H9 (cell line): ENCODE measurements at regions not wholly inside any gene's neighbourhood (a gene's known extent, or its start where the extent isn't known, plus 50 kb on each side); places are given as distances from the start of the nearest gene placed in this dataset.

Source experiments
- DNase-seq: peaks from one replicate; pipeline ENCODE4 v3.0.0-alpha.2; 2017
- H2AFZ ChIP-seq: one replicate; pipeline ENCODE4 v1.6.1; 2013; ENCODE audit warnings: mild to moderate bottlenecking, low read length, control low read depth, moderate library complexity
- H2AK5ac ChIP-seq: 2 replicates; pipeline ENCODE4 v1.6.1; 2013; ENCODE audit warnings: low read length, control low read depth, mixed read lengths; ENCODE audit not compliant: insufficient read length
- H2BK120ac ChIP-seq: one replicate; pipeline ENCODE4 v1.6.1; 2013; ENCODE audit warnings: low read depth, mild to moderate bottlenecking, low read length, control low read depth, inconsistent platforms; ENCODE audit not compliant: poor library complexity, severe bottlenecking
- H2BK12ac ChIP-seq: 2 replicates; pipeline ENCODE4 v1.6.1; 2013; ENCODE audit warnings: low read length, control low read depth, mixed read lengths, low read depth; ENCODE audit not compliant: insufficient read length
- H2BK15ac ChIP-seq: 2 replicates; pipeline ENCODE4 v1.6.1; 2013; ENCODE audit warnings: low read depth, low read length, control low read depth
- H2BK20ac ChIP-seq: one replicate; pipeline ENCODE4 v1.6.1; 2013; ENCODE audit warnings: low read depth, mild to moderate bottlenecking, low read length, control low read depth, inconsistent platforms; ENCODE audit not compliant: poor library complexity, severe bottlenecking
- H2BK5ac ChIP-seq: 2 replicates; pipeline ENCODE4 v1.6.1; 2013; ENCODE audit warnings: low read length, control low read depth, mixed read lengths; ENCODE audit not compliant: insufficient read length
- H3K14ac ChIP-seq: 2 replicates; pipeline ENCODE4 v1.6.1; 2013; ENCODE audit warnings: low read length, control low read depth; ENCODE audit not compliant: insufficient read depth
- H3K18ac ChIP-seq: 2 replicates; pipeline ENCODE4 v1.6.1; 2013; ENCODE audit warnings: low read depth, mild to moderate bottlenecking, mixed read lengths, low read length, control low read depth; ENCODE audit not compliant: insufficient read length
- H3K23ac ChIP-seq: 2 replicates; pipeline ENCODE4 v1.6.1; 2013; ENCODE audit warnings: low read length, control low read depth, mixed read lengths, low read depth; ENCODE audit not compliant: insufficient read length
- H3K23me2 ChIP-seq: 2 replicates; pipeline ENCODE4 v1.6.1; 2013; ENCODE audit warnings: low read depth, mild to moderate bottlenecking, mixed read lengths, low read length, control low read depth; ENCODE audit not compliant: insufficient read length, poor library complexity, severe bottlenecking
- H3K27ac ChIP-seq: 2 replicates; pipeline ENCODE4 v1.5.1; 2013; ENCODE audit warnings: low read length, control low read depth, mixed read lengths, low read depth; ENCODE audit not compliant: insufficient read length
- H3K27me3 ChIP-seq: 2 replicates; pipeline ENCODE4 v1.6.1; 2013; ENCODE audit warnings: low read length, control low read depth, inconsistent platforms; ENCODE audit not compliant: insufficient read depth
- H3K4ac ChIP-seq: 2 replicates; pipeline ENCODE4 v1.6.1; 2013; ENCODE audit warnings: low read depth, mild to moderate bottlenecking, control low read depth, inconsistent platforms, low read length, moderate library complexity
- H3K4me1 ChIP-seq: 2 replicates; pipeline ENCODE4 v1.6.1; 2013; ENCODE audit warnings: low read length, control low read depth, inconsistent platforms; ENCODE audit not compliant: insufficient read depth
- H3K4me2 ChIP-seq: 2 replicates; pipeline ENCODE4 v1.6.1; 2013; ENCODE audit warnings: low read length, control low read depth, mixed read lengths; ENCODE audit not compliant: insufficient read length, insufficient read depth
- H3K56ac ChIP-seq: 2 replicates; pipeline ENCODE4 v1.6.1; 2013; ENCODE audit warnings: low read depth, mild to moderate bottlenecking, mixed read lengths, low read length, control low read depth; ENCODE audit not compliant: insufficient read length
- H3K79me1 ChIP-seq: 2 replicates; pipeline ENCODE4 v1.6.1; 2013; ENCODE audit warnings: low read depth, mild to moderate bottlenecking, moderate library complexity, low read length, control low read depth, inconsistent platforms; ENCODE audit not compliant: insufficient read depth, poor library complexity, severe bottlenecking
- H3K79me2 ChIP-seq: 2 replicates; pipeline ENCODE4 v1.6.1; 2013; ENCODE audit warnings: low read length, control low read depth, inconsistent platforms; ENCODE audit not compliant: insufficient read depth
- H3K9ac ChIP-seq: 2 replicates; pipeline ENCODE4 v1.6.1; 2013; ENCODE audit warnings: low read length, control low read depth, mixed read lengths; ENCODE audit not compliant: insufficient read length; ENCODE audit errors: extremely low read depth
- H3K9me3 ChIP-seq: one replicate; pipeline ENCODE4 v1.6.1; 2013; ENCODE audit warnings: low read depth, low read length, inconsistent platforms; ENCODE audit not compliant: control insufficient read depth
- H3T11ph ChIP-seq: one replicate; pipeline ENCODE4 v1.6.1; 2013; ENCODE audit warnings: mild to moderate bottlenecking, low read length, control low read depth, inconsistent platforms
- H4K20me1 ChIP-seq: one replicate; pipeline ENCODE4 v1.6.1; 2013; ENCODE audit not compliant: control insufficient read depth, insufficient read length, insufficient read depth
- H4K5ac ChIP-seq: 2 replicates; pipeline ENCODE4 v1.6.1; 2013; ENCODE audit warnings: low read depth, mild to moderate bottlenecking, mixed read lengths, low read length, control low read depth; ENCODE audit not compliant: insufficient read length
- H4K8ac ChIP-seq: replicated peaks from 2 replicates; pipeline ENCODE4 v1.6.1; 2013; ENCODE audit warnings: low read length, control low read depth, mixed read lengths, low read depth; ENCODE audit not compliant: insufficient read length
- H4K91ac ChIP-seq: 2 replicates; pipeline ENCODE4 v1.6.1; 2013; ENCODE audit warnings: low read depth, mild to moderate bottlenecking, moderate library complexity, mixed read lengths, low read length, control low read depth; ENCODE audit not compliant: insufficient read length
- H3K27ac Mint-ChIP-seq, 3 experiments: 2 replicates in 2 of 3; 3 replicates in 1 of 3; pipeline ENCODE4 v1.8.0; 2020 to 2021; ENCODE audit warnings: mixed read lengths in 3 of 3, mild to moderate bottlenecking in 1 of 3, moderate library complexity in 1 of 3
- H3K27me3 Mint-ChIP-seq: 2 replicates; pipeline ENCODE4 v1.8.0; 2021; ENCODE audit warnings: low read depth, mild to moderate bottlenecking, moderate library complexity, mixed read lengths
- H3K36me3 Mint-ChIP-seq, 3 experiments: 2 replicates in 2 of 3; 3 replicates in 1 of 3; pipeline ENCODE4 v1.8.0; 2020 to 2021; ENCODE audit warnings: low read depth in 3 of 3, mixed read lengths in 3 of 3; ENCODE audit not compliant: insufficient read depth in 1 of 3
- H3K4me1 Mint-ChIP-seq, 2 experiments: 2 replicates each; pipeline ENCODE4 v1.8.0; 2020; ENCODE audit warnings: mixed read lengths in 2 of 2
- H3K4me3 Mint-ChIP-seq, 2 experiments: 2 replicates in 1 of 2; 3 replicates in 1 of 2; pipeline ENCODE4 v1.8.0; 2020 to 2021; ENCODE audit warnings: mild to moderate bottlenecking in 2 of 2, mixed read lengths in 2 of 2, moderate library complexity in 1 of 2
- H3K9me3 Mint-ChIP-seq, 2 experiments: 2 replicates in 1 of 2; 3 replicates in 1 of 2; pipeline ENCODE4 v1.8.0; 2020; ENCODE audit warnings: mild to moderate bottlenecking in 2 of 2, mixed read lengths in 2 of 2, moderate library complexity in 1 of 2
- CTCF ChIP-seq: fragments of 200-600 bp; sonication (generic); conservative IDR thresholded peaks from 3 replicates; pipeline ENCODE4 v1.8.0; 2021; ENCODE audit warnings: antibody characterized with exemption, mild to moderate bottlenecking
- WGBS: extraction: QIAGEN DNeasy Blood & Tissue Kit; methylation state at CpG from one replicate; pipeline ENCODE4 v1.1.7; 2013; ENCODE audit warnings: missing lambda C conversion rate, low lambda C conversion rate, mixed read lengths; ENCODE audit not compliant: insufficient read length; ENCODE audit errors: extremely low coverage; 5-methylcytosine and 5-hydroxymethylcytosine counted together

GRCh38 chr3:177552051-177552450 lies 354.8 kb upstream of the TBL1XR1 start:
- Histone ChIP-seq H2BK5ac (no peak overlapping the region), H4K8ac (no peak overlapping the region), H4K91ac (no peak overlapping the region), H3K79me2 (no peaks in the 10 kb centered on the region), H3K56ac (no peak overlapping the region), H4K20me1 (no peaks in the 10 kb centered on the region), H3K4me2 (no peak overlapping the region), H3K9me3 (no peaks in the 10 kb centered on the region), H2BK12ac (no peak overlapping the region), H3K9ac (no peak overlapping the region), H3K14ac (no peak overlapping the region), H2BK20ac (no peak overlapping the region), H2BK120ac (no peak overlapping the region), H3K4me1 (peaks cover 5% of the 10 kb centered on the region; the same call in 1 of the 2 replicates), H3K27ac (no peak overlapping the region), H3K23ac (no peak overlapping the region), H3K4ac (no peak overlapping the region), H3K23me2 (no peaks in the 10 kb centered on the region), H2AFZ (no peak overlapping the region), H2AK5ac (no peak overlapping the region), H3K18ac (no peak overlapping the region), H4K5ac (no peak overlapping the region), H3K79me1 (no peaks in the 10 kb centered on the region), H3T11ph (no peak overlapping the region), H2BK15ac (no peak overlapping the region), H3K27me3 (no peaks in the 10 kb centered on the region)
- H3K9me3 Mint-ChIP-seq: no peaks in the 10 kb centered on the region; a peak in 1 of 5 replicates
- H3K4me1 Mint-ChIP-seq: peaks cover 35 to 43% of the 10 kb centered on the region in 2 experiments
- H3K36me3 Mint-ChIP-seq: no peaks in the 10 kb centered on the region; a peak in 1 of 7 replicates
- H3K27me3 Mint-ChIP-seq: no peaks in the 10 kb centered on the region
- no peak overlapping the region for H3K4me3 Mint-ChIP-seq
- no peak for TF ChIP-seq CTCF
- no peak overlapping the region for H3K27ac Mint-ChIP-seq
- DNase-seq: no peak
- WGBS: no CpG with 5 or more reads among the region's 1 CpG
